ENCODE measurements at regions not wholly inside any gene's neighbourhood (a gene's known extent, or its start where the extent isn't known, plus 50 kb on each side); places are given as distances from the start of the nearest gene placed in this dataset.

DNA sequence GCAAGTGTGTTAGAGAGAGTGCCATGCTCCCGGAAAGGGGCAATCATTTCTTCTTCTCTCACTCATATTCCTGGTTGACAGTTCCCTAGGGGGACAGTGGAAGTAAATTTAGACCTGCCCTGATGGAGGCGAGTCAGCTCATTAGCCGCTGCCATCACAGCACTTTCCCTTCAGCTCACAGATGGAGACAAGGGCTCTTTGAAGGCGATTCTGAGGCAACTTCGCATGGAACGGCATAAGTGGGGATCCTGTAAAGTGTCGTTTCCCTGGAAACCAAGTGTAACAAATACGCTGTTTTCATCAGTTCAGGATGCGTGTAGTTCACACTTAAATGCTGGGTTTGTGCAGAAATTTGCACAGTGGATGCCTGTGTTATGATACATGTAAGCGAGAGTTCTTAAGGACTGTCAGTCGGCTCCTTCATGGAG is 114.5 kb upstream of the TMPRSS15 start:
- 3% methylated on average over 10 of the region's 11 CpGs for WGBS (ENCODE audit: insufficient coverage, low coverage, missing lambda C conversion rate)
- no peak overlapping the region for H2AFZ ChIP-seq (ENCODE audit: low read depth, low read length)
- no peak overlapping the region for H3K9ac ChIP-seq (ENCODE audit: insufficient read depth in 1 of 2, low read depth in 2 of 2, low read length in 2 of 2)
- no peak overlapping the region for H3K4me3 ChIP-seq
- intact Hi-C loops (cut with micrococcal nuclease), result no loop called here
- H3K27me3 ChIP-seq (ENCODE audit: control insufficient read depth in 2 of 2, insufficient read depth in 2 of 2, low read length in 2 of 2), result no peaks in the 10 kb centered on the region
- CTCF ChIA-PET (ENCODE audit: low intra/inter-chr PET ratio), result no interaction called here
- FAIRE-seq, result no peak
- no TSS peak for BruUV-seq (replicated peaks)
- ATAC-seq, result no peak
- POLR2A ChIA-PET, result interaction anchor here (0.6 kb wide), 1 partner anchor 16 kb away, joined by 3 read pairs; no protein-coding TSS in a partner anchor
- H4K20me1 ChIP-seq (replicated peaks; ENCODE audit: control insufficient read depth, insufficient read depth, low read length), result no peaks in the 10 kb centered on the region
- TF ChIP-seq TEAD1 (CRISPR knock-in tag; IDR thresholded peaks at IDR 0.05) (no peak), ZFPM2 (CRISPR knock-in tag; IDR thresholded peaks at IDR 0.05) (no peak), POLR2B (IDR thresholded peaks at IDR 0.05; ENCODE audit: low read depth, partially characterized antibody) (no peak), ZNF778 (CRISPR knock-in tag; IDR thresholded peaks at IDR 0.05) (no peak), SPI1 (IDR thresholded peaks at IDR 0.05; ENCODE audit: borderline replicate concordance, low read depth, low read length) (no peak), RBM22 (IDR thresholded peaks at IDR 0.05; ENCODE audit: low read depth, low read length, poor library complexity, severe bottlenecking) (no peak), THRAP3 (IDR thresholded peaks at IDR 0.05; ENCODE audit: borderline replicate concordance) (no peak), MTA2 (IDR thresholded peaks at IDR 0.05; ENCODE audit: low read depth) (no peak), SOX6 (IDR thresholded peaks at IDR 0.05) (no peak), POLR2AphosphoS5 (IDR thresholded peaks at IDR 0.05; ENCODE audit: control insufficient read depth, insufficient read depth, low read depth, low read length) (no peak), ZNF699 (CRISPR knock-in tag; IDR thresholded peaks at IDR 0.05; ENCODE audit: insufficient replicate concordance) (no peak), PRMT5 (CRISPR knock-in tag; IDR thresholded peaks at IDR 0.05) (no peak), YBX1 (IDR thresholded peaks at IDR 0.05) (no peak)
- TF ChIP-seq, protein P1, sequence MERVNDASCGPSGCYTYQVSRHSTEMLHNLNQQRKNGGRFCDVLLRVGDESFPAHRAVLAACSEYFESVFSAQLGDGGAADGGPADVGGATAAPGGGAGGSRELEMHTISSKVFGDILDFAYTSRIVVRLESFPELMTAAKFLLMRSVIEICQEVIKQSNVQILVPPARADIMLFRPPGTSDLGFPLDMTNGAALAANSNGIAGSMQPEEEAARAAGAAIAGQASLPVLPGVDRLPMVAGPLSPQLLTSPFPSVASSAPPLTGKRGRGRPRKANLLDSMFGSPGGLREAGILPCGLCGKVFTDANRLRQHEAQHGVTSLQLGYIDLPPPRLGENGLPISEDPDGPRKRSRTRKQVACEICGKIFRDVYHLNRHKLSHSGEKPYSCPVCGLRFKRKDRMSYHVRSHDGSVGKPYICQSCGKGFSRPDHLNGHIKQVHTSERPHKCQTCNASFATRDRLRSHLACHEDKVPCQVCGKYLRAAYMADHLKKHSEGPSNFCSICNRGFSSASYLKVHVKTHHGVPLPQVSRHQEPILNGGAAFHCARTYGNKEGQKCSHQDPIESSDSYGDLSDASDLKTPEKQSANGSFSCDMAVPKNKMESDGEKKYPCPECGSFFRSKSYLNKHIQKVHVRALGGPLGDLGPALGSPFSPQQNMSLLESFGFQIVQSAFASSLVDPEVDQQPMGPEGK (CRISPR knock-in tag; IDR thresholded peaks at IDR 0.05; ENCODE audit: borderline replicate concordance), result no peak
- TF ChIP-seq, protein P2, sequence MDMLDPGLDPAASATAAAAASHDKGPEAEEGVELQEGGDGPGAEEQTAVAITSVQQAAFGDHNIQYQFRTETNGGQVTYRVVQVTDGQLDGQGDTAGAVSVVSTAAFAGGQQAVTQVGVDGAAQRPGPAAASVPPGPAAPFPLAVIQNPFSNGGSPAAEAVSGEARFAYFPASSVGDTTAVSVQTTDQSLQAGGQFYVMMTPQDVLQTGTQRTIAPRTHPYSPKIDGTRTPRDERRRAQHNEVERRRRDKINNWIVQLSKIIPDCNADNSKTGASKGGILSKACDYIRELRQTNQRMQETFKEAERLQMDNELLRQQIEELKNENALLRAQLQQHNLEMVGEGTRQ (CRISPR knock-in tag; IDR thresholded peaks at IDR 0.05), result no peak
- H3K9me3 ChIP-seq (replicated peaks; ENCODE audit: control insufficient read depth, insufficient read depth, low read depth, low read length), result no peaks in the 10 kb centered on the region
- no peaks in the 10 kb centered on the region for H3K4me1 ChIP-seq (replicated peaks in 1 of 2; ENCODE audit: control insufficient read depth in 2 of 2, insufficient read depth in 2 of 2, low read length in 2 of 2)
- in situ Hi-C loops (cut with MboI), result no loop called here
- DNase-seq (ENCODE audit: extremely low read depth in 1 of 4, low spot score in 3 of 4), result no peak
- H3K4me2 ChIP-seq (ENCODE audit: insufficient read depth, low read length), result no peak overlapping the region
- H3K9me1 ChIP-seq (ENCODE audit: control insufficient read depth, insufficient read depth, low read length), result no peaks in the 10 kb centered on the region
- no peak overlapping the region for H3K27ac ChIP-seq (ENCODE audit: extremely low read depth, low read depth, low read length)
- H3K36me3 ChIP-seq (ENCODE audit: control insufficient read depth, insufficient read depth, low read length), result no peaks in the 10 kb centered on the region
- no peaks in the 10 kb centered on the region for H3K79me2 ChIP-seq (ENCODE audit: control insufficient read depth, insufficient read depth, low read length)

Measured in K562 (cell line).